G401.6 (cell line): ENCODE measurements at regions not wholly inside any gene's neighbourhood (a gene's known extent, or its start where the extent isn't known, plus 50 kb on each side); places are given as distances from the start of the nearest gene placed in this dataset.

Source experiments
- FAIRE-seq: peaks from 2 replicates; lab custom pipeline; 2012; peaks lifted over from hg19 to GRCh38; lab: Jason Lieb, UNC

DNA sequence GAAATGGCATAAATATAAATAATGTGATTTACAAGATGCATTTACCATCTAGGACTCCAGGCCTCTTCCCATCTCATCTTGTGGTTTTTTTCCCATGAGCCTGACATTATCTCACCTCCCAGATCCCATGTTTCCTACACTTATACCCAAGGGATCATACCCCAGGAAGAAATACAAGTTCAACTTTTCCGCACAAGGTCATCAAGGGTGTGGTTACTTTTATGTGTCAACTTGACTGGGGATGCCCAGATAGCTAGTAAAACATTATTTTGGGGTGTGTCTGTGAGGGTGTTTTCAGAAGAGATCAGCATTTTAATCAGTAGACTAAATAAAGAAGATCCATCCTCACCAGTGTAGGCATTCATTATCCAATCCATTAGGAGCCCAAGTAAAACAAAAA is 176.3 kb upstream of the TNFAIP3 start:
- no peak for FAIRE-seq

- FAIRE-seq: no peak
These were observed 174.8 kb upstream of the TNFAIP3 start for GRCh38 chr6:137692308-137692707.

DNA sequence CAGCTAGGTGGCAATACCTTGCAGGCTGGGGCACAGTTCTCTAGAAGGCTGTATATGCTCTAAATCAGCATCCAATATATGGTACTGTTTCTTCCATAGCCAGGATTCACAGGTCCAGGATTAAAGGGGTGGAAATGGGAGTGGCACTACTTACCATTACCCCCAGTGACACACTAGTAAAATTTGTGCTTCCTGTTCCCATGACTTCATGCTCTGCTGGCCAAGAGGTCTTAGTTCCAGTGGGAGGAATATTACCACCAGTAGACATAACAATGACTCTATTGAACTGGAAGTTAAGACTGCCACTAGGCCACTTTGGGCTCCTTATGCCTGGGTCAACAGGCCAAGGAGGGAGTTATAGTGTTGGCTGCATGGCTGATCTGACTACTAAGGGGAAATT is 174.3 kb upstream of the TNFAIP3 start:
- FAIRE-seq: no peak

DNA sequence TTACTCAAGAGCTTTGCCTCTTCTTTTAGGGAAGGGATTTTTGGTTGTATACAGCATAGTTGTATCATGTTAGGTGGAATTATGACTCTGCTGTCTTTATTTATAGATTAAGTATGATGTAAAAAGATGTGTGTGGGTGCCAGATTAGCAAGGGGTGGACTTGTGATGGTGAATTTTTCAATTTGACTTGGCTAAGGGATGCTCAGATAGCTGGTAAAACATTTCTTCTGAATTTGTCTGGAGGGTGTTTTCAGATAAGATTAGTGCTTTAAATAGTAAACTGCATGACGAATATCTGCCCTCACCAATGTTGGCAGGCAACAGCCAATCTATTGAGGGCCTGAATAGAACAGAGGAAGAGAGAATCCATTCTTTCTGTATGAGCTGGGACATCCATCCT is 173.3 kb upstream of the TNFAIP3 start:
- FAIRE-seq: no peak

DNA sequence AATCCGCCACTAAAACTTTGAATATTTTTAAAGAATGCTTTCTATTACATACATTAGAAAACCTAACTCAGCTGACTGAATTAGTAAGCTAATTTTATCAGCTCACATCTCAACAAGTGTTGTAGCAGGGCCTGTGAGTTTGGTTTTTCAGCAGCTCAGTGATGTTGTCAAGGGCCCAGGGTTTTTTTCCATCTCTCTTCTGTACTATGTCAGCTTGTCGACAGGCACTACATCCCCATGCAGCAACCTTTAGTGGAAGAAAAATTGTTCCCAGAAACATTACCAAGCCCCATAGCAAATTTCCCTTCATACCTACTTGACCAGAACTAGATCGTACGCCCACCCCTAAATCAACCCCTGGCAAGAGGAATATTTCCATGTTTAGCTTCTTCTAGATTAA is 170.3 kb upstream of the TNFAIP3 start:
- FAIRE-seq: no peak

DNA sequence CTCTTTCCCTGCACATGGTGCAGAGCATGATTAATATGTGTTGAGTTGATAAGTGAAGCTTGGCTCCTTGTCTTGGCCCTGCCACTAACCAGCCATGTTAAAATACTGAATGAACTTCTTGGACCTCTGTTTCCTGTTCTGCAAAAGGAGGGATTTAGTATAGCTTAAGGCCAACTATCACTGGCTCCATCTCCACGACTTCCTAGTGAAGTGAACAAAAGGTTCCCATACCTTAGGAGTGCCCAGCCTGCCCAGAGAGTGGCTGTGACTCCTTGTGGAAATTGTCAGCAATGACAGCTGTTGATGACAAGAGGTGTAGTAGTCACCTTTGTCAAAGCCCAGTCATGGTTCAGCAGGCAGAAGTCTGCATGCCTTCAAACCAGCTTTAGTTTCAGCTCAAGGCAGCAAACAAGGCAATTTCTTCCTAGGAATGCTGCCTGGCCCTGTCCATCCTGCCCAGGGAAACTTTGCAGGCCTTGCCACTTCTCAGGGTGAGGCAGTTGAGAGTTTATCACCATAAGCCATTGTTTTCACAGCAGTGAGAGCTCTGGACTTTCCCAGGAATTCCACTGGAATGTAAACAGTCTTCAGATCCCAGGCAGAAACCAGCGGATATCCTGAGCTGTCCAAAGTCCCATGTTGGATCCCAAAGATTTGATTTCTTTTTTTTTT is 169.7 kb upstream of the TNFAIP3 start:
- no peak for FAIRE-seq

DNA sequence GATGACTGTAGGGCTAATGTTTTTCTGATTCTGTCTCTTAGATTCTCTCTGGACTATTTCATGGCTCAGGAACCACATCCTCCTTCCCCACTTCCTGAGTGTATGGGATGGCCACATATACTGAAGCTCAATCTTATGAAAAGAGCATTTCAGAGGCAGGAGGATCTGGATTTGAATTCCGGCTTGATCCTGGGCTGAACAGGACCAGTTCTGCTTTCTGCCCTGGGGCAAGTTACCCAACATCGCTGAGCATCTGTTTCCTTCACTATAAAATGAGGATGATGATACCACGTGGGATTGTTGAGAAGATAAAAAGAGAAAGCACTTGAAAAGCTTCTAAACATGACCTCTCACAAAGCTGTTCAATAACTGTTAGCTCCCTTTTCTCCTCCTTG is 168.4 kb upstream of the TNFAIP3 start:
- no peak for FAIRE-seq

- no peak for FAIRE-seq
These were observed 167.9 kb upstream of the TNFAIP3 start for GRCh38 chr6:137699031-137699683.

- no peak for FAIRE-seq
These were observed 166.9 kb upstream of the TNFAIP3 start for GRCh38 chr6:137700161-137700560.

GRCh38 chr6:137700751-137701477 is 166.1 kb upstream of the TNFAIP3 start:
- no peak for FAIRE-seq

- FAIRE-seq: no peak
These were observed 165.1 kb upstream of the TNFAIP3 start for GRCh38 chr6:137701942-137702341.

- no peak for FAIRE-seq
These were observed 164.2 kb upstream of the TNFAIP3 start for GRCh38 chr6:137702791-137703424.

- FAIRE-seq: no peak
These were observed 162.3 kb upstream of the TNFAIP3 start for GRCh38 chr6:137704802-137705159.

GRCh38 chr6:137705160-137706082 is 161.6 kb upstream of the TNFAIP3 start:
- no peak for FAIRE-seq

GRCh38 chr6:137706083-137706750 is 160.8 kb upstream of the TNFAIP3 start:
- no peak for FAIRE-seq

DNA sequence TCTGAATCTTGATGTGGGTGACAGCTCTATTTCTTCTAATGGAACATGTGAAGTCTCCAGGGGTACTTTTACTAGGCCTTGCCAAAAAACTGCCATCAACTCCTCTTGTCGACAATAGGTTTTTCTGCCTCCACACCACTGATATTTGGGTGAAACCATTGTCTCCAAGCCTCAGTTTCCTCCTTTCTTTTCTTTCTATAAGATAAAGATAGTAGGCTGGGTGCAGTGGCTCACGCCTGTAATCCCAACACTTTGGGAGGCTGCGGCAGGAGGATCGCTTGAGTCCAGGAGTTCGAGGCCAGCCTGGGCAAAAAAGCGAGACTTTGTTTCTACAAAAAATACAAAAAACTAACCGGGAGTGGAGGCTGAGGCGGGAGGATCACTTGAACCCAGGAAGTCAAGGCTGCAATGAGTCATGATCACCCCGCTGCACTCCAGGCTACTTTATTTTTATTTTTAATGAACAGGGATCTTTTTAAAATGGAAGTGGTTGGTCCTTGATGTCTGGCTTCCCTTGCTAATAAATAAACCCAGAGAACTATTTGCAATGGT is 159.9 kb upstream of the TNFAIP3 start:
- FAIRE-seq: no peak

DNA sequence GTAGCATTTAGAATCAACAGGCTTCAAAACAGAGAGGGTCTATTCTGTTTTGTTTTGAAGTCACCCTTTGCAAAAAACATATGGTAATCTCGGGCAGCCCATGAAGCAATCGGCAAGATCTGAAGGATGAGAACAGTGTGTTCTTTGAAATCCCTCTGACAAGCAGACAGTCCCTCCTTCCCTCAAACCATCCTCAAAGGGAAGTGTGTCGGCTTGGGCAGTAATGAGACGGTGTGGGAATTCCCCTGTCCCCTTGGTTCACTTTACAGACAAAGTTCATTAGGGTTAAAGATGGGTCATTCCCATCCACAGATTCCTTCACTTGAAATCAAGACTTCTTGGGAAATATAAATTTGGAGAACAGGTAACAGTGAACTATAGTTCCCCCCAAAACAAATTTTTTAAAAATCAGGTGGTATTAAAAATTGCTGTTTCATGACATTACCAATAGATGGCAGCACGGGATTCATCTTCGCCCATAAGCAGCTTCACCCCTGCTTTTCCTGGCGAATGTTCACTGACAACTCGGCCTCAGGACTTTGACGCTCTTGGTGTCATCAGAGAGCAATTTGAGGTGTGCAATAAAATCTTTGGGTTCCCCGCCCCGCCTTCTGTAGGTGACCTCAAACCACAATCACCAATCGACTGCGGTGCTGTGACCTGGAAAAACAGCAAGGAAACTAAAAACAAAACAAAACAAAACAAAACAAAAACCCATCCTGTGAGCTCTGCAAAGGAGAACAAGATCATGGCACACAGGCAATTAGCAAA is 159.3 kb upstream of the TNFAIP3 start:
- FAIRE-seq: peak; percentile 19

- no peak for FAIRE-seq
These were observed 158.6 kb upstream of the TNFAIP3 start for GRCh38 chr6:137708481-137708880.

- FAIRE-seq: no peak
These were observed 157.4 kb upstream of the TNFAIP3 start for GRCh38 chr6:137709424-137710236.

DNA sequence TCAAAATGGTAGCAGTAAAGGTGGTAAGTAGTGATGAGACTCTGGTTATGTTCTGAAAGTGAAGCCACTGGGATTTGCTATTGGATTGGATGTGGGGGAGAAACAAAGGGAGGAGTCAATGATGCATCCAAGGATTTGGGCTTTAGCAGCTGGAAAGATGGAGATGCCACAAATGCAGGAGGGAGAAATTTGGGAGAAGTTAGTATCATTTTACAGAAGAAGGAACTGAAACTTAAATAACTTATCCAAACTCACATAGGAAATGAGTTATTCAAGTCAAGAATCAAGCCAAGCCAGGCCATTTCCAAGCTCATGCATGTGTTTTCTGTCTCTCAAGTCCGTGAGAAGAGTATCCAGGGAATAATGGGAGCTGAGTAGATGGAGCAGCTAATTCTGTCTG is 155.1 kb upstream of the TNFAIP3 start:
- FAIRE-seq: no peak
